KOPT-K1 (cell line): ENCODE measurements at regions not wholly inside any gene's neighbourhood (a gene's known extent, or its start where the extent isn't known, plus 50 kb on each side); places are given as distances from the start of the nearest gene placed in this dataset.

Experiments used
- H3K27ac ChIP-seq: fragments of 200-600 bp; sonication (generic); 2 replicates; pipeline ENCODE4 v1.5.1; 2016; ENCODE audit warnings: antibody characterized with exemption, mild to moderate bottlenecking, low read depth, low read length; ENCODE audit not compliant: poor library complexity, severe bottlenecking
- H3K36me3 ChIP-seq: fragments of 200-600 bp; sonication (generic); 2 replicates; pipeline ENCODE4 v1.5.1; 2017; ENCODE audit warnings: antibody characterized with exemption, mild to moderate bottlenecking, low read length, moderate library complexity; ENCODE audit not compliant: insufficient read depth
- H3K9me3 ChIP-seq: fragments of 200-600 bp; sonication (generic); 2 replicates; pipeline ENCODE4 v1.5.1; 2017; ENCODE audit warnings: antibody characterized with exemption, low read length, mild to moderate bottlenecking; ENCODE audit not compliant: insufficient read depth, poor library complexity, severe bottlenecking

DNA sequence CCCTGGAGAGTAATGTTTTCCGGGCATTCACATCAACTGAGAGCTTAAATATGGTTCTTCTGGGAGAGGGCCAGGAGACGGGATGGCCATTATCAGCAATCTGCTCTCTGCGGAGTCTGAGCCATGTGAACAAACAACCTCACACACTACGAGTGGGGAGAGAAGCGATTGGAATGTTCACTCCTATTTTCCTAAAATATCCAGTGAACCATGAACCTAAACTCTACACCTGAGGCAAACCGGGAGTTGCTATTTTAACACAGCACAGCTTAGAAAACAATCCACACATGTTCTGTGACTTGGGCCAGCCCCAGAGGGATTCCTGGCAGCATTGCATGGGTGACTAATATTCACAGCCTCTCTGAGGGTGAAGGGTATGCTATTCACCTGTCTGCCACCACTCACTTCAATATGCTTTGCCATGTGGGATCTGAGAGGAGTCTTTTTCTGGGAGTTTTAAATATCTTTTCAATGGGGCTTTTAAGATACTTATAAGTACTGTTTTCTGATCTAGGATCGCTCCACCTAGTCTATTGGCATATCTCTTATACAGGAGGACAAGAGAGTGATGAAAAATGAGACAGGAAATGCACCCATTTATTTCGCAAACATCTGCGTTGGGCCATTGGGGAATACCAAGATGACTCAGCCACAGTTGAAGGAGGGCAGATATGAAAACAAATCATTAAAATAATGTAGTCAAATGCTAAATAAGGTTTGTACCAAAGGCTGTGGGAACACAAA, 72.6 kb upstream of the SERP2 start:
- no peaks in the 10 kb centered on the region for H3K9me3 ChIP-seq
- no peak overlapping the region for H3K27ac ChIP-seq
- no peaks in the 10 kb centered on the region for H3K36me3 ChIP-seq

DNA sequence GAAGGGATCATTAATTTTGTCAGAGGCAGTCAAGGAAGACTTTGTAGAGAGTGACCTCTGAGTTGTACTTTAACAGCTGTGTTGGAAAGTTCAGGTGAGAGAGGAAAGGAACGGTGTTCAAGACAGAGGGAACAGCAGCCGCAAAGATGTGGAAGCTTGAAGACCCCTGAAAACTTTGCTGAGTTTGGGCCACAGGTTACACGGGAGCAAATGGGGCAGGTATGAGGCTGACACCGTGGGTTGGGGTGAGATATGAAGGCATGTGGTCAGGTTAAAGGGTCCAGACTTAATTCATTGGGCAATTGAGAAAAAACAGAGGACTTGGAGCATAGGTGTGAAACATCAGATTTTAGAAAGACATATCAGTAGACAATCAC, 72.0 kb upstream of the SERP2 start:
- Histone ChIP-seq H3K36me3 (no peaks in the 10 kb centered on the region), H3K9me3 (no peaks in the 10 kb centered on the region), H3K27ac (peak overlapping the region; percentile 86)

GRCh38 chr13:44302233-44302632, 71.4 kb upstream of the SERP2 start:
- peak overlapping the region; percentile 86 for H3K27ac ChIP-seq
- H3K9me3 ChIP-seq, result no peaks in the 10 kb centered on the region
- H3K36me3 ChIP-seq, result no peaks in the 10 kb centered on the region

- H3K9me3 ChIP-seq, result no peaks in the 10 kb centered on the region
- peak overlapping the region; percentile 86 for H3K27ac ChIP-seq
Observed at GRCh38 chr13:44302940-44303575, 70.6 kb upstream of the SERP2 start.

GRCh38 chr13:44303681-44304432, 69.8 kb upstream of the SERP2 start:
- H3K36me3 ChIP-seq, result no peaks in the 10 kb centered on the region
- H3K9me3 ChIP-seq, result no peaks in the 10 kb centered on the region
- H3K27ac ChIP-seq, result peak overlapping the region; percentile 86

More at GRCh38 chr13:44302940-44303575, 70.6 kb upstream of the SERP2 start:
- no peaks in the 10 kb centered on the region for H3K36me3 ChIP-seq

DNA sequence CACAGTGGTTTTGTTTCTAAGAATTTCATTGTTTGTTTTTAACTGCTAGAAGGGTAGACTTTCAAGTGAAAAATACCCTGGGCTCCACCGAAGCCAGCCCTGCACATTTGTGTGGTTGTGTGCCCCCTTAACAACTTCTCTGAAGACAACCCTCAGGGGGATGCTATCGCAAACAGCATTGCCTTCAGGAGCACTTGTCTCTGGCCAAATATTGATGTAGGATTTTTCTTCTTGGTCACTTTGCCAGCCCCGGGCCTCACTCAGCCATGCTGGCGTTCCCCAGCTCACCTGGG, 69.2 kb upstream of the SERP2 start:
- Histone ChIP-seq H3K27ac (peak overlapping the region; percentile 86), H3K9me3 (no peaks in the 10 kb centered on the region), H3K36me3 (no peaks in the 10 kb centered on the region)

- Histone ChIP-seq H3K9me3 (no peaks in the 10 kb centered on the region), H3K27ac (peak overlapping the region; percentile 86), H3K36me3 (no peaks in the 10 kb centered on the region)
Observed at GRCh38 chr13:44305286-44305685, 68.3 kb upstream of the SERP2 start.

DNA sequence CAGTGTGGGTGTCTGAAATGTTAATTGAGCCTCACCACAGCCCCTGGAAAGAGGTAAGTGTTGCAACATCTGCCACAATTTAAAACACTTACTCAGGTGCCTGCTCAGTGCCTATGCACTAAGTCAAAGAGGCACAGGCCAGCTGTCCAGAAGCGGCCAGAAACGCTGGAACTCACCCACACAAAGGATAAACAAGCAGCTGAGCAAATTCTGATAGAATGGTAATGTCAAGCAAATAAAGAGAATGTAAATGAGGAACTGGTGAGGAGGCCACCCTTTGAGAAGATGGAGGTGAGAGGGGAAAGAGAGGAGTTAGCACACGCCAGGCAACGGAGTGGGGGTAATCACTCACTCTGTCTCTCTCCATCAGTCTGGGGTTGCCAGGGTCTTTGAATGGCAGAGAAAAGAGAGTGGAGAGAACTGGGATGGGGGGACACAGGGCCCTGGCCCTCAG, 67.7 kb upstream of the SERP2 start:
- Histone ChIP-seq H3K36me3 (no peaks in the 10 kb centered on the region), H3K9me3 (no peaks in the 10 kb centered on the region), H3K27ac (peak overlapping the region; percentile 86)

GRCh38 chr13:44306371-44307192, 67.0 kb upstream of the SERP2 start:
- no peaks in the 10 kb centered on the region for H3K9me3 ChIP-seq
- no peaks in the 10 kb centered on the region for H3K36me3 ChIP-seq
- H3K27ac ChIP-seq, result peak overlapping the region; percentile 86

DNA sequence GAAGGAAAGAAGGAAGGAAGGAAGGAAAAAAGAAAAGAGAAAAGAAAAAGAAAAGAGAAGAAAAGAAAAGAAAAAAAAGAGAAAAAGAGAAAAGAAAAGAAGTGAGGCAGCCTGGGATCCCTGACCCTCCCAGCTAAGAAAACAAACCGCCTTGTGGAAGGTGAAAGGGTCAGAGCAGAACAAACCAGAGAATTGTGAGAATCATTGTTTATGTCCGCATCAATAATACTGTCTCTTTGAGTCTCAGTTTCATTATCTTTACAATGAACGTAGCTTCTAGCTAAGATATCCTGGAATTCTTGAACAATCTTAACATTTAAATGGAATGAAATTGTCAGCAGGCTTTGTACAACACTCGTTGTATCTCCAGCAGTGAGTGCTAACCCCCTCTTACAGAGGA, 66.4 kb upstream of the SERP2 start:
- Histone ChIP-seq H3K27ac (peak overlapping the region; percentile 86), H3K36me3 (no peaks in the 10 kb centered on the region), H3K9me3 (no peaks in the 10 kb centered on the region)

DNA sequence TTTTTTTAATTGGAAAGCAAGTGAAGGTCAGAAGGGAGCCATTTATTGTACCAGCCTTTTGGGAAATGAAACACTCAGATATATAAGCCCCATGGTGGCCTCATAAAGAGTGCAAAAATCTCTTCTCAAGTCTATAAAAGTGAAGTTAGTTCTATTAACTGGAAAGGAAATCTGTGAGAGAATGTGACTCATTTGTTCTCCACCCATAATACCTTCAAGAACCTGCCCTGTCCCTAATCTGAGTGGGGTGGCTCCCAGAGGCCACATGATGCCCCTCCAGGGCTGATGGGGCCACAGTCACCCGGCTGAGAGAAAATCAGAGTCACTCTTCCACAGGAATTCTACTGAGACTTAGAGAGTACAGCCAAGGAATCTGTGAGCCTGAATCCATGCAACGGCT, 65.8 kb upstream of the SERP2 start:
- Histone ChIP-seq H3K36me3 (no peaks in the 10 kb centered on the region), H3K9me3 (no peaks in the 10 kb centered on the region), H3K27ac (no peak overlapping the region)

DNA sequence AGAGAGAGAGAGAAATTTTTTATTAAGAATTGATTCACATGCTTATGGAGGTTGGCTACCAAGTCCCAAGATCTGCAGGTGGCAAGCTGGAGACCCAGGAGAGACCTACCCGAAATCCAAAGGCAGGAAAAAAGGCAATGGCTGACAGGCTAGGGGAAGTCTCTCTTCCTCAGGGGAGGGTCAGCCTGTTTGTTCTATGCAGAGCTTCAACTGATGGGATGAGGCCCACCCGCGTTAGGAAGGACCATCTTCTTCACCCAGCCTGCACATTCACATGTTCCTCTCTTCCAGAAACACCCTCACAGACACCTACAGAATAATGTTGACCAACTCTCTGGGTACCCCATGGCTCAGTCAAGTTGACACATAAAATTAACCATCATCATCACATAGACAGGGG, 65.3 kb upstream of the SERP2 start:
- H3K36me3 ChIP-seq, result no peaks in the 10 kb centered on the region
- H3K27ac ChIP-seq, result no peak overlapping the region

DNA sequence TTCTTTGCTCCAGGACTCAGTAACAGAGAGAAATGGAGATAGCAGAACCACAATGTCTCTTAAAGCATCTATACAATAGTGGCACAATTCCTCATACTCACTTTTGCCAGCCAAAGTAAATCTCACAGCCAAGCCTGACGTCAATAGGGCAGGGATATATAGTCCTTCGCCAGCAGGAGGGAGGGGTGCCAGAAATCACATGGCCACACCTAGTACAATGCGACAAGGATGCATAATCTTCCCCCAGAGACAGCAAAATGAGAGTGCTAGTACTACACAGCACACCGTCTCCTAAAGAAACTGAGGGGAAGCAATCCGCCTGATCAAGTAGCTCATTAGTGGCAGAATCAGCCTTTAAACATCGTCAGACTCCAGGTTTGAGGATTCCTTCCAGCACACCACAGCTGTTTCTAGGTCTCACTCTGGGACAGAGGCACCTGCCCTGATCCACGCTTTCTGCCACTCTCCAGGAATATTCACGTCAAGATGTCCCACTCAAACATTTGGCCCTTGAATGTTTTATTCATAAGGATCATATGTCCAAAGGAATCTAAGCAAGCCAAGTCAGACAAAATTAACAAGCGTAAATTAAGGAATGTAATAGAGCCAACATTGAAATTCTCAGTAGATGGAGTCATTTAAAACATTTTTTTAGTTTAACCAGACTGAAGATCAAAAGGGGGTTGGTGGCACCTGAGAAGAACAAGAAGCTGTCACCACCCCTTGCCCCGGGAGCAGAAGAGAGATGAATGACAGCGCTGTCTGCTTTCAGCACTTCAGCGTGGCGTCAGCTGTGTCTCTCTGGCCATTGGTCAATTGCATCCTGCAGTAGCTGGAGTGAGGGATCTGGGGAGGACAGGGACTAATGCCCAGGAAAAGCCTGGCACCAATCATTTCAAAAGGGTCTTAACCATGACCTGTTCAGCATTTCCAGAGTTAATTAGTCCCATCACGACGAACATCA, 63.5 kb upstream of the SERP2 start:
- Histone ChIP-seq H3K36me3 (no peaks in the 10 kb centered on the region), H3K9me3 (no peaks in the 10 kb centered on the region), H3K27ac (no peak overlapping the region)

More for the DNA sequence above, 65.3 kb upstream of the SERP2 start:
- H3K9me3 ChIP-seq, result no peaks in the 10 kb centered on the region
